ENCODE measurements at regions not wholly inside any gene's neighbourhood (a gene's known extent, or its start where the extent isn't known, plus 50 kb on each side); places are given as distances from the start of the nearest gene placed in this dataset.
"Not testable (repeated sequence)": the region's sequence is repeated elsewhere in the genome, so short reads cannot be mapped to it uniquely, and the experiment has no call there.

DNA sequence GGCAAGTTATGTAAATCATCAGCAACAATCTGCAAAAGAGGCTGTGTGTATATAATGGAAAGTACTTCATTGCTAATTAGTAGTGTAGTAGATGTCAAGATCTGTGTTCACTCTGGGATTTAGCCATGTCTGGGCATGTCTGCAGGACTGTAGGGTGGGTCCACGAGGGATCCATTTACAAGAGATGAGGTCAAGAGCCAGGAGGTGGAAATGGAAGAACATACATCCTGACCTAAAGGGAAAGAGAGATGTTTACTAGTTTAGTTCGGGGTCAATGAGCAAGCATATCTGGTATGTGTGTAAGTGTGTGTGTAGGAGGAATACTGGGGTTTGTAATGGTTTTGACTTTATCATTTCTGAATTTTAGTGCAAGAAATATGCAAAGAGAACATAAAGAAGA, 171.5 kb upstream of the NANOGP8 start:
- no peak for DNase-seq
- Histone ChIP-seq H3K36me3 (ENCODE audit: insufficient read depth, low read length) (no peaks in the 10 kb centered on the region), H2AFZ (ENCODE audit: low read depth, low read length) (no peak overlapping the region), H3K4me1 (ENCODE audit: insufficient read depth, low read length) (no peaks in the 10 kb centered on the region), H3K27me3 (ENCODE audit: insufficient read depth, low read length, poor library complexity) (no peaks in the 10 kb centered on the region), H3K4me3 (ENCODE audit: low read depth in 1 of 2, low read length in 2 of 2) (no peak overlapping the region), H3K27ac (ENCODE audit: low read length) (no peak overlapping the region), H3K4me2 (ENCODE audit: insufficient read depth, low read length) (no peak overlapping the region), H4K20me1 (ENCODE audit: insufficient read depth, low read length) (no peaks in the 10 kb centered on the region), H3K79me2 (ENCODE audit: insufficient read depth, low read length) (no peaks in the 10 kb centered on the region), H3K9ac (ENCODE audit: low read depth, low read length) (no peak overlapping the region), H3K9me3 (ENCODE audit: insufficient read depth, low read length, severe bottlenecking) (no peaks in the 10 kb centered on the region)
- no peak for ATAC-seq (ENCODE audit: insufficient read depth, low read depth)
- TF ChIP-seq, protein P1, sequence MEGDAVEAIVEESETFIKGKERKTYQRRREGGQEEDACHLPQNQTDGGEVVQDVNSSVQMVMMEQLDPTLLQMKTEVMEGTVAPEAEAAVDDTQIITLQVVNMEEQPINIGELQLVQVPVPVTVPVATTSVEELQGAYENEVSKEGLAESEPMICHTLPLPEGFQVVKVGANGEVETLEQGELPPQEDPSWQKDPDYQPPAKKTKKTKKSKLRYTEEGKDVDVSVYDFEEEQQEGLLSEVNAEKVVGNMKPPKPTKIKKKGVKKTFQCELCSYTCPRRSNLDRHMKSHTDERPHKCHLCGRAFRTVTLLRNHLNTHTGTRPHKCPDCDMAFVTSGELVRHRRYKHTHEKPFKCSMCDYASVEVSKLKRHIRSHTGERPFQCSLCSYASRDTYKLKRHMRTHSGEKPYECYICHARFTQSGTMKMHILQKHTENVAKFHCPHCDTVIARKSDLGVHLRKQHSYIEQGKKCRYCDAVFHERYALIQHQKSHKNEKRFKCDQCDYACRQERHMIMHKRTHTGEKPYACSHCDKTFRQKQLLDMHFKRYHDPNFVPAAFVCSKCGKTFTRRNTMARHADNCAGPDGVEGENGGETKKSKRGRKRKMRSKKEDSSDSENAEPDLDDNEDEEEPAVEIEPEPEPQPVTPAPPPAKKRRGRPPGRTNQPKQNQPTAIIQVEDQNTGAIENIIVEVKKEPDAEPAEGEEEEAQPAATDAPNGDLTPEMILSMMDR (IDR thresholded peaks at IDR 0.05; ENCODE audit: borderline replicate concordance, extremely low read depth, low read length, poor library complexity, severe bottlenecking) = no peak
- TF ChIP-seq EZH2 (IDR thresholded peaks at IDR 0.05; ENCODE audit: borderline replicate concordance, low read depth, low read length, severe bottlenecking) = no peak

DNA sequence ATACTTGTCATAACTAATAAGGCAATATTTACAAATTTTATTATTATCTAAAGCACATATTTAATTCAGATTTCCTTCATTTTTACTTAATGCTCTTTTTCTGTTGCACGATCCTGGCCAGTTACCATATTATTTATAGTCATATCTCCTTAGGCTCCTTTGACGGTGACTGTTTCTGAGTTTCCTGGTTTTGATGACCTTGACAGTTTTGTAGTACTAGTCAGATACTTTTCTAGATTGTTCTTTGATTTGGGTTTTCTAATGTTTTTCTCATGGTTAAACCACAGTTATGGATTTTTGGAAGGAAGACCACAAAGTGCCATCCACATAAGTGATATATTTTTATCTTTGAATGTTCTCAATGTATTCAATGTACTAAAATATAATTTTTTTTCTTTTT, 171.0 kb upstream of the NANOGP8 start:
- no peak overlapping the region for H3K27ac ChIP-seq (ENCODE audit: low read length)
- H3K4me1 ChIP-seq (ENCODE audit: insufficient read depth, low read length) = no peaks in the 10 kb centered on the region
- no peak overlapping the region for H3K9ac ChIP-seq (ENCODE audit: low read depth, low read length)
- DNase-seq (no peak), ATAC-seq (ENCODE audit: insufficient read depth, low read depth) (no peak)
- H3K4me2 ChIP-seq (ENCODE audit: insufficient read depth, low read length) = no peak overlapping the region
- no peaks in the 10 kb centered on the region for H4K20me1 ChIP-seq (ENCODE audit: insufficient read depth, low read length)
- no peak for TF ChIP-seq EZH2 (IDR thresholded peaks at IDR 0.05; ENCODE audit: borderline replicate concordance, low read depth, low read length, severe bottlenecking)
- TF ChIP-seq, protein P1 (IDR thresholded peaks at IDR 0.05; ENCODE audit: borderline replicate concordance, extremely low read depth, low read length, poor library complexity, severe bottlenecking) = no peak
- no peaks in the 10 kb centered on the region for H3K9me3 ChIP-seq (ENCODE audit: insufficient read depth, low read length, severe bottlenecking)
- no peak overlapping the region for H2AFZ ChIP-seq (ENCODE audit: low read depth, low read length)
- H3K4me3 ChIP-seq (ENCODE audit: low read depth in 1 of 2, low read length in 2 of 2) = no peak overlapping the region
- H3K79me2 ChIP-seq (ENCODE audit: insufficient read depth, low read length) = no peaks in the 10 kb centered on the region
- H3K27me3 ChIP-seq (ENCODE audit: insufficient read depth, low read length, poor library complexity) = no peaks in the 10 kb centered on the region
- H3K36me3 ChIP-seq (ENCODE audit: insufficient read depth, low read length) = no peaks in the 10 kb centered on the region

DNA sequence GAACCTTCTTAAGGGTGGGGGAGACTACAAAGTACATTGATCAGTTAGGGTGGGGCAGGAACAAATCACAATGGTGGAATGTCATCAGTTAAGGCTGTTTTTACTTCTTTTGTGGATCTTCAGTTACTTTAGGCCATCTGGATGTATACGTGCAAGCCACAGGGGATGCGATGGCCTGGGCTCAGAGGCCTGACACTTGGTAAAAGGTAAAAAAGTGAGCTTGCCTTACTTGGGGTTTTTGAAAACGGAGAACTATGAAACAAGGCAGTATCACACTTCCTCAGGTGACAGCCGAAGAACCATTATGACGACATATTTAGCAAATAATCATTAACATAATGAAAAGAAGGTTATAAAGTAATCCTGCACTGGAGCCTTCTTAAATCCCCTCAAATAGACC, 169.8 kb upstream of the NANOGP8 start:
- H3K4me2 ChIP-seq (ENCODE audit: insufficient read depth, low read length); H3K79me2 ChIP-seq (ENCODE audit: insufficient read depth, low read length); H3K4me3 ChIP-seq (ENCODE audit: low read depth in 1 of 2, low read length in 2 of 2); DNase-seq; H3K27me3 ChIP-seq (ENCODE audit: insufficient read depth, low read length, poor library complexity); H3K36me3 ChIP-seq (ENCODE audit: insufficient read depth, low read length); H3K27ac ChIP-seq (ENCODE audit: low read length); H4K20me1 ChIP-seq (ENCODE audit: insufficient read depth, low read length); H3K9me3 ChIP-seq (ENCODE audit: insufficient read depth, low read length, severe bottlenecking); H3K9ac ChIP-seq (ENCODE audit: low read depth, low read length); H3K4me1 ChIP-seq (ENCODE audit: insufficient read depth, low read length); ATAC-seq (ENCODE audit: insufficient read depth, low read depth); H2AFZ ChIP-seq (ENCODE audit: low read depth, low read length): not testable (repeated sequence)

DNA sequence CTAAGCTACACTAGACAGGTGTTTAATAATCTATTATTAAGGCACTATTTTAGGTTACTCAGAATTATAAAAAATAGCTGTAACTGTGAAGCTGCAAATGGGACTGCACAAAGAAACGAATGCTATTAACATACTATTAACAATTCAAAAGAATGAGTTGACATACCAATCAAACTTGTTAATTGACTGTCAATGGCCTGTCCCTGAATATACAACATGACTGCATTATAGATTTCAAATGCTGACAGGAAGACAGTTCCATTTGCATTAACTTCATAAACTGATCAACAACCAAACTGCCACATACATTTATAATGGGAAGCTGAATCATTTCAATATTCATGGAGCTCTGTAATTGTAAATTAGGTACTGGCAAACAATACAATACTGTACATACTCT, 169.0 kb upstream of the NANOGP8 start:
- Histone ChIP-seq H2AFZ (ENCODE audit: low read depth, low read length) (no peak overlapping the region), H3K36me3 (ENCODE audit: insufficient read depth, low read length) (no peaks in the 10 kb centered on the region), H3K9me3 (ENCODE audit: insufficient read depth, low read length, severe bottlenecking) (no peaks in the 10 kb centered on the region), H3K27me3 (ENCODE audit: insufficient read depth, low read length, poor library complexity) (no peaks in the 10 kb centered on the region), H3K79me2 (ENCODE audit: insufficient read depth, low read length) (no peaks in the 10 kb centered on the region), H3K9ac (ENCODE audit: low read depth, low read length) (no peak overlapping the region), H3K4me3 (ENCODE audit: low read depth in 1 of 2, low read length in 2 of 2) (no peak overlapping the region), H3K27ac (ENCODE audit: low read length) (no peak overlapping the region), H4K20me1 (ENCODE audit: insufficient read depth, low read length) (no peaks in the 10 kb centered on the region), H3K4me2 (ENCODE audit: insufficient read depth, low read length) (no peak overlapping the region), H3K4me1 (ENCODE audit: insufficient read depth, low read length) (no peaks in the 10 kb centered on the region)
- no peak for ATAC-seq (ENCODE audit: insufficient read depth, low read depth)
- no peak for DNase-seq
- no peak for TF ChIP-seq EZH2 (IDR thresholded peaks at IDR 0.05; ENCODE audit: borderline replicate concordance, low read depth, low read length, severe bottlenecking)
- TF ChIP-seq, protein P1 (IDR thresholded peaks at IDR 0.05; ENCODE audit: borderline replicate concordance, extremely low read depth, low read length, poor library complexity, severe bottlenecking) = no peak
